ENCODE measurements at regions not wholly inside any gene's neighbourhood (a gene's known extent, or its start where the extent isn't known, plus 50 kb on each side); places are given as distances from the start of the nearest gene placed in this dataset.

DNA sequence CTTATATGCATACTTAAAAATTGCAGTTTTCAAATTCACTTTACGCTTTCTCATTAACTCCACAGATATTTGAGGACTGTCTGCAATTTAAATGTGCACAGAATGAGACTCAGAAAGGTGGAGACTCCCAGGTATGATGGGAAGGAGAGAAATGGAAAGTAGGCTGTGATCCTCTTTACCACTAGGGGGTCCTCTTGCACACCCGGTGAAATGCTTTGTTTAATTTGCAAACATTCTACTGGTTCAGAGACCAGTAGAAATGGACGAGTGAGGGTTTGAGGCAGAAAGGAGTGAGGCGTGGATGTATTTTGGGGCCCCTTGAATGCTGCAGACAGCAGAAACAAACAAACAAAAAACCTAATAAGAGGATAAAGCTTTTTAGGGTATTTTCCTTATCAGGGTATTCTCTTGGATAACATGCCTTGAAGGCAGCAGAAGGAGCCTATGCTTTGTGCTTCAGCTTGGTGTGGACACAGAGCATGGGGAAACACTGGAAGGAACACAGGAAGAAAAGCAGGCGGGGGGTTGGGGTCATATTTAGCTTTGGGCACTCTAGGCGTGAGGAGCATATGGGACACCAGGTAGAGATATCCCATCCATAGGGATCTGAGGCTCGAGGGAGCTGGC lies 410.1 kb downstream of the DMRT2 start:
- H3K4me1 ChIP-seq (ENCODE audit: insufficient read depth), result no peaks in the 10 kb centered on the region
- no peaks in the 10 kb centered on the region for H3K36me3 ChIP-seq (replicated peaks; ENCODE audit: insufficient read depth, low read depth)
- WGBS (ENCODE audit: low lambda C conversion rate, missing lambda C conversion rate), result 50% methylated on average over 7 of the region's 7 CpGs
- no peak for DNase-seq (ENCODE audit: low spot score)
- H3K9me2 ChIP-seq (replicated peaks; ENCODE audit: insufficient read depth), result no peaks in the 10 kb centered on the region
- no peak overlapping the region for H3K4me2 ChIP-seq
- no peaks in the 10 kb centered on the region for H4K20me1 ChIP-seq (ENCODE audit: insufficient read depth, poor library complexity, severe bottlenecking)
- H3K79me2 ChIP-seq, result no peaks in the 10 kb centered on the region
- no peak overlapping the region for H2AFZ ChIP-seq
- H3K9me3 ChIP-seq (ENCODE audit: low read depth), result no peaks in the 10 kb centered on the region
- no peak overlapping the region for H3K27ac ChIP-seq
- TF ChIP-seq, protein P1, sequence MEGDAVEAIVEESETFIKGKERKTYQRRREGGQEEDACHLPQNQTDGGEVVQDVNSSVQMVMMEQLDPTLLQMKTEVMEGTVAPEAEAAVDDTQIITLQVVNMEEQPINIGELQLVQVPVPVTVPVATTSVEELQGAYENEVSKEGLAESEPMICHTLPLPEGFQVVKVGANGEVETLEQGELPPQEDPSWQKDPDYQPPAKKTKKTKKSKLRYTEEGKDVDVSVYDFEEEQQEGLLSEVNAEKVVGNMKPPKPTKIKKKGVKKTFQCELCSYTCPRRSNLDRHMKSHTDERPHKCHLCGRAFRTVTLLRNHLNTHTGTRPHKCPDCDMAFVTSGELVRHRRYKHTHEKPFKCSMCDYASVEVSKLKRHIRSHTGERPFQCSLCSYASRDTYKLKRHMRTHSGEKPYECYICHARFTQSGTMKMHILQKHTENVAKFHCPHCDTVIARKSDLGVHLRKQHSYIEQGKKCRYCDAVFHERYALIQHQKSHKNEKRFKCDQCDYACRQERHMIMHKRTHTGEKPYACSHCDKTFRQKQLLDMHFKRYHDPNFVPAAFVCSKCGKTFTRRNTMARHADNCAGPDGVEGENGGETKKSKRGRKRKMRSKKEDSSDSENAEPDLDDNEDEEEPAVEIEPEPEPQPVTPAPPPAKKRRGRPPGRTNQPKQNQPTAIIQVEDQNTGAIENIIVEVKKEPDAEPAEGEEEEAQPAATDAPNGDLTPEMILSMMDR (IDR thresholded peaks at IDR 0.05; ENCODE audit: poor library complexity), result no peak
- no peaks in the 10 kb centered on the region for H3K27me3 ChIP-seq
- no peak overlapping the region for H3K4me3 ChIP-seq

DNA sequence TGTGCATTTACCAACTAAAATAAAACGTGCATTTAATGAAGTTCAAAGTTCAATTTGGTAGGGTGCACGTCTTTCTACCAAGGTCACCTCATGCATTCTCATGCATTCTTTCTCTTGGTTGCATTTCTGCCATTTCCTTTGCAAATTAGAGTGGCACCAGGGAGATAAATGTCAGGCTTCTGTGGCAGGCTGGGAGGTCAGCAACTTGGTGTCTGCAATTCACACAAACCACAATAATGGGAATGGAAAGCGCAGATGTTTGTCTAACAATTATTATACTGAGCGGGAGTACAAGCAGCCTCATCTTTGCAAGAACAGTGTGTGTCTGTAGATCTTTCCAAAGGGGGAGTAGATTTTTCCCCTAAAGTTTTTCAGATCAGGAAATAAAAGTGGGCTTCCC lies 411.7 kb downstream of the DMRT2 start:
- no peak for DNase-seq (ENCODE audit: low spot score)
- Histone ChIP-seq H3K36me3 (replicated peaks; ENCODE audit: insufficient read depth, low read depth) (no peaks in the 10 kb centered on the region), H3K4me3 (no peak overlapping the region), H3K27ac (no peak overlapping the region), H2AFZ (no peak overlapping the region), H3K9me3 (ENCODE audit: low read depth) (no peaks in the 10 kb centered on the region), H3K79me2 (no peaks in the 10 kb centered on the region), H3K4me1 (ENCODE audit: insufficient read depth) (no peaks in the 10 kb centered on the region), H3K4me2 (no peak overlapping the region), H3K9me2 (replicated peaks; ENCODE audit: insufficient read depth) (no peaks in the 10 kb centered on the region), H3K27me3 (no peaks in the 10 kb centered on the region), H4K20me1 (ENCODE audit: insufficient read depth, poor library complexity, severe bottlenecking) (no peaks in the 10 kb centered on the region)
- no peak for TF ChIP-seq EZH2phosphoT487 (IDR thresholded peaks at IDR 0.05; ENCODE audit: low read depth, severe bottlenecking, unreplicated experiment)
- TF ChIP-seq, protein P1 (IDR thresholded peaks at IDR 0.05; ENCODE audit: poor library complexity), result no peak
- no peak for TF ChIP-seq EZH2 (IDR thresholded peaks at IDR 0.05; ENCODE audit: borderline replicate concordance)
- 48% methylated on average over 4 of the region's 4 CpGs for WGBS (ENCODE audit: low lambda C conversion rate, missing lambda C conversion rate)

DNA sequence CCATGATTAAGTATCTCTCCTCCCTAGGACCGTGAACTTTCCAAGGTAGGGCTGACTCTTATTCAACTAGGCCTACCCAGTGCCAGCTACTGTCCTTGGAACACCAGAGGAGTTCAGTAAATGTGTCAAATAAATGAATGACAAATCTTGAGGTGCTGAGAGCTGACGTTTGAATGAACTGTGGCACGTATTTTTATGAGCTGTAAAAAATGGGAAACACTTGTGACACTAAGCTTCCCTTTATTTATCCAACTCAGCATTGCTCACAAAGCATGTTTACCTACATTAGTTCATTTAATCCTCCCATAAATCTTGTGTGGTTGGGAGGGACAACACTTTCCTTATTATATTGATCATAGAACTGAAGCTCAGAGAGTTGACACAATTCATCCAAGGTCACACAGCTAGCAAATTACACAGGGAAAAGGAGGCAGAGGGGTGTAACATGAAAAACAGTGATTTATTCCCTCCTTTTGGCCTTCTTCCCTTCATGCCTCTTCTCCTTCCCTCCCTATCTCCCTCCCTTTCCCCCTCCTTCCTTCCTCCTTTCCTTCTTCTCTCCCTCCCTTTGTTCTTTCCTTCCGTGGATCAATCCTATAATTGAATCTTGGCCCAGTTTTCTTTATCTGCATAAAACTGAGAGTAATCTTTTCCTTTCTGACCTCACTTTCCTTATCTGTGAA lies 412.6 kb downstream of the DMRT2 start:
- no peaks in the 10 kb centered on the region for H3K36me3 ChIP-seq (replicated peaks; ENCODE audit: insufficient read depth, low read depth)
- no peak for DNase-seq (ENCODE audit: low spot score)
- H2AFZ ChIP-seq, result no peak overlapping the region
- TF ChIP-seq, protein P1 (IDR thresholded peaks at IDR 0.05; ENCODE audit: poor library complexity), result no peak
- TF ChIP-seq EZH2 (IDR thresholded peaks at IDR 0.05; ENCODE audit: borderline replicate concordance) (no peak), EZH2phosphoT487 (IDR thresholded peaks at IDR 0.05; ENCODE audit: low read depth, severe bottlenecking, unreplicated experiment) (no peak)
- no peak overlapping the region for H3K27ac ChIP-seq
- H3K4me3 ChIP-seq, result no peak overlapping the region
- no peaks in the 10 kb centered on the region for H3K79me2 ChIP-seq
- no peaks in the 10 kb centered on the region for H4K20me1 ChIP-seq (ENCODE audit: insufficient read depth, poor library complexity, severe bottlenecking)
- H3K9me2 ChIP-seq (replicated peaks; ENCODE audit: insufficient read depth), result no peaks in the 10 kb centered on the region
- no peaks in the 10 kb centered on the region for H3K9me3 ChIP-seq (ENCODE audit: low read depth)
- no peaks in the 10 kb centered on the region for H3K27me3 ChIP-seq
- H3K4me1 ChIP-seq (ENCODE audit: insufficient read depth), result no peaks in the 10 kb centered on the region
- WGBS (ENCODE audit: low lambda C conversion rate, missing lambda C conversion rate), result 44% methylated on average over 4 of the region's 4 CpGs
- no peak overlapping the region for H3K4me2 ChIP-seq

Data from hepatocyte (in vitro differentiated cells).